Brain microvascular endothelial cell (primary cell): ENCODE measurements at regions not wholly inside any gene's neighbourhood (a gene's known extent, or its start where the extent isn't known, plus 50 kb on each side); places are given as distances from the start of the nearest gene placed in this dataset.

ENCODE experiments used
- DNase-seq: peaks from one replicate; pipeline ENCODE4 v3.0.0-alpha.2; 2020
- H3K27ac ChIP-seq: fragments of 250-450 bp; sonication (Bioruptor Pico); 2 replicates; pipeline ENCODE4 v1.5.1; 2020; ENCODE audit warnings: mild to moderate bottlenecking, moderate library complexity
- H3K27me3 ChIP-seq: fragments of 250-450 bp; sonication (Bioruptor Pico); replicated peaks from 2 replicates; pipeline ENCODE4 v1.5.1; 2020; ENCODE audit warnings: mild to moderate bottlenecking
- H3K36me3 ChIP-seq: fragments of 250-450 bp; sonication (Bioruptor Pico); replicated peaks from 2 replicates; pipeline ENCODE4 v1.5.1; 2020; ENCODE audit warnings: mild to moderate bottlenecking
- H3K4me3 ChIP-seq: 2 replicates; pipeline ENCODE4 v1.5.1; 2011; ENCODE audit warnings: low read depth, mild to moderate bottlenecking, control low read depth, low read length, moderate library complexity
- in situ Hi-C: cut with HindIII; loops from 2 replicates; pipeline ENCODE4 v1.10.0; 2017; ENCODE audit warnings: low sequenced_read_pairs, low pct_ligation_motif_present
- TF ChIP-seq, protein P1 (sequence below): IDR thresholded peaks from 2 replicates; pipeline ENCODE4 v1.5.1; 2011; ENCODE audit warnings: low read depth, mild to moderate bottlenecking, moderate library complexity, low read length, control low read depth, inconsistent platforms; ENCODE audit errors: missing control alignments

DNA sequence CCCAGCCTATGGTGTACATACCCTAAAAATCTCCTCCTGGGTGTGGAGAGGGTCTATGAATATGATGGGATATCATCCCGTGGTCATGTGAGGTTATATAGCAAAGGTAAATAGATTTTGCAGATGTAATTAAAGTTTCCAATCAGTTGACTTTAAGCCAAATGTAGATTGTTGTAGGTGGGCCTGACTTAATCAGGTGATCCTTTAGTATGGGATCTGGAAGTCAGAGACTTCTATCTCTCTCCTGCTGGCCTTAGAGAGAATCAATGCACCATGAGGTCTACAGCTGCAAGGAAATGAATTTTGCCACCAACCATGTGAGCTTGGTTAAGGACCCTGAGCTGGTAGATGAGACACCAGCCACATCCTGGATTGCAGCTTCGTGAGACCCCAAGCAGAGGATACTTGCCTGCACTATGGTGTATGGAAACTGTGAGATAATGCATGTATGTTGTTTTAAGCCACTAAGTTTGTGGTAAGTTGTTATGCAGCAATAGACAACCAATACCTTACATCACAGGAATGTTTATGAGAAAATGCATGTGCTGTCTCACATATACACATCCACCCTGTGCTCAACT, 137.1 kb upstream of the SLC6A11 start:
- TF ChIP-seq, protein P1, sequence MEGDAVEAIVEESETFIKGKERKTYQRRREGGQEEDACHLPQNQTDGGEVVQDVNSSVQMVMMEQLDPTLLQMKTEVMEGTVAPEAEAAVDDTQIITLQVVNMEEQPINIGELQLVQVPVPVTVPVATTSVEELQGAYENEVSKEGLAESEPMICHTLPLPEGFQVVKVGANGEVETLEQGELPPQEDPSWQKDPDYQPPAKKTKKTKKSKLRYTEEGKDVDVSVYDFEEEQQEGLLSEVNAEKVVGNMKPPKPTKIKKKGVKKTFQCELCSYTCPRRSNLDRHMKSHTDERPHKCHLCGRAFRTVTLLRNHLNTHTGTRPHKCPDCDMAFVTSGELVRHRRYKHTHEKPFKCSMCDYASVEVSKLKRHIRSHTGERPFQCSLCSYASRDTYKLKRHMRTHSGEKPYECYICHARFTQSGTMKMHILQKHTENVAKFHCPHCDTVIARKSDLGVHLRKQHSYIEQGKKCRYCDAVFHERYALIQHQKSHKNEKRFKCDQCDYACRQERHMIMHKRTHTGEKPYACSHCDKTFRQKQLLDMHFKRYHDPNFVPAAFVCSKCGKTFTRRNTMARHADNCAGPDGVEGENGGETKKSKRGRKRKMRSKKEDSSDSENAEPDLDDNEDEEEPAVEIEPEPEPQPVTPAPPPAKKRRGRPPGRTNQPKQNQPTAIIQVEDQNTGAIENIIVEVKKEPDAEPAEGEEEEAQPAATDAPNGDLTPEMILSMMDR: no peak
- Histone ChIP-seq H3K4me3 (no peak overlapping the region), H3K27ac (no peak overlapping the region), H3K36me3 (no peaks in the 10 kb centered on the region), H3K27me3 (no peaks in the 10 kb centered on the region)
- DNase-seq: no peak
- in situ Hi-C loops: no loop called here

DNA sequence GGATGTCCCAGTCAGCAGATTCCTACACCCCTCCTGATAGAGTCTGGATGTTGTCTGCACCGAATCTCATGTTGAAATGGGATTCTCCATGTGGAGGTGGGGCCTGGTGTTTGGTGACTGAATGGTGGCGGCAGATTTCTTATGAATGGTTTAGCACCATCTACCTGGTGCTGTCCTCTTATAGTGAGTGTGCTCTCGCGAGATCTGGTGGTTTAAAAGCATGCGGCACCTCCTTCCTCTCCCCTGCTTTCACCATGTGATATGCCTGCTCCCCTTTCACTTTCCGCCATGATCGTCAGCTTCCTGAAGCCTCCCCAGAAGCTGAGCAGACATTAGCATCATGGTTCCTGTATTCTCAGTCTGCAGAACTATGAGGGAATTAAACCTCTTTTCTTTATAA, 135.2 kb upstream of the SLC6A11 start:
- no peak overlapping the region for H3K4me3 ChIP-seq
- in situ Hi-C loops: no loop called here
- no peaks in the 10 kb centered on the region for H3K36me3 ChIP-seq
- TF ChIP-seq, protein P1: no peak
- no peak for DNase-seq
- no peak overlapping the region for H3K27ac ChIP-seq
- no peaks in the 10 kb centered on the region for H3K27me3 ChIP-seq

DNA sequence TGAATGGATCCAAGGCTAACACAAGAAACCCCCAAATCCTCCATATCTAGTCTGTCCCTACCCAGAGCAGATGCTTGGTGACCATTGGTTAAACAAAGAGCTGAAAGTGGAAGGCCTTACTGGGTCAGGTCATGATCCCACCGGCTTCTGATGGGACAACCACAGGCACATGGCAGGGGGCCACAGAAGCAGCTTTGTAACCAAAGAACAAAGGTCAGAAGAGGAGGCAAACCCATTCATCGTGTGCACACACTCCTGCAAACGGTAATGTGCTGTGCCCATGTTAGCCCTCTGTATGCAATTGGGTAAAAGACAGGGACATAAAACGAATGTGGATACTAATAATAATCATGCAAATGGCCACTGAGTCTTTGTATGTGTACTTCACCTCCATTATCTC, 133.3 kb upstream of the SLC6A11 start:
- TF ChIP-seq, protein P1: no peak
- no peak overlapping the region for H3K4me3 ChIP-seq
- H3K27ac ChIP-seq: no peak overlapping the region
- no peaks in the 10 kb centered on the region for H3K27me3 ChIP-seq
- H3K36me3 ChIP-seq: no peaks in the 10 kb centered on the region
- in situ Hi-C loops: no loop called here
- DNase-seq: no peak

DNA sequence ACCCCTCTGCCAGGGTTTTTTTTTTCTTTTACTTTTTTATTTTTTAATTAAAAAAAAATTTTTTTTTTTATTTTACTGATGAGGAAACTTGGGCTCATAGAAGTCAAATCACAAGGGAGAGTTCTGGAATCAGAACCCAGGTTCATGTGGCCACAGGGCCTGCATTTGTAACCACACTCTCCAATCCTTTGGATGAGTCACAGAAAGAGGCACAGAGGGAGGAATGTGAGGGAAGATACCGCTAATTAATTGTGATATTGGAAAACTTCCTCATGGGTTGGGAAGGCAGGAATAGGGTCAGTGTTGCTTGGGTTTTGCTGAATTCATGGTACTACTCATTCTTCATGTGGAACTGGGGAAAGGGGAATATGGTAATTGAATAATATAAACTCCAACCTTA, 132.9 kb upstream of the SLC6A11 start:
- Histone ChIP-seq H3K27ac (no peak overlapping the region), H3K36me3 (no peaks in the 10 kb centered on the region), H3K4me3 (no peak overlapping the region), H3K27me3 (no peaks in the 10 kb centered on the region)
- TF ChIP-seq, protein P1: no peak
- DNase-seq: no peak
- in situ Hi-C loops: no loop called here

DNA sequence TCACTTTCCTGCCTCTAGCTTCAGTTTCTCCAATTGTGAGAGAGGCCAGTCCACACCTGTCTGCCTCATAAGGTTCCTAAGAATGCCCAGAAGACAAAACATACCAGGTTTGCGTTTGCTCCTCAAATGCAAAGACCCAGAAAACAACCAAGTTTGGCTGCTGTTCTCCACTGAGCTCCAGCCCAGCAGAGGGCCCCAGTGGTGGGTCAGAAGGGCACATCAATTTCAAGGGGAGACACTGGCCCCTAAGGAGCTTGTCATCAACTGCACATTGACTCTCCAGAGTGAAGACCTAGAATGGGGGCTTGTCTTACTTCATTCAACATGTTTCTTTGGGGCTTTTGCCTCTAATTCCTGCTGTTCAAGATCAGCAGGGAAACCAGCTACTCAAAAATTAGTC, 127.9 kb upstream of the SLC6A11 start:
- Histone ChIP-seq H3K27me3 (no peaks in the 10 kb centered on the region), H3K4me3 (no peak overlapping the region), H3K27ac (no peak overlapping the region), H3K36me3 (no peaks in the 10 kb centered on the region)
- no peak for DNase-seq
- TF ChIP-seq, protein P1: no peak
- in situ Hi-C loops: no loop called here

DNA sequence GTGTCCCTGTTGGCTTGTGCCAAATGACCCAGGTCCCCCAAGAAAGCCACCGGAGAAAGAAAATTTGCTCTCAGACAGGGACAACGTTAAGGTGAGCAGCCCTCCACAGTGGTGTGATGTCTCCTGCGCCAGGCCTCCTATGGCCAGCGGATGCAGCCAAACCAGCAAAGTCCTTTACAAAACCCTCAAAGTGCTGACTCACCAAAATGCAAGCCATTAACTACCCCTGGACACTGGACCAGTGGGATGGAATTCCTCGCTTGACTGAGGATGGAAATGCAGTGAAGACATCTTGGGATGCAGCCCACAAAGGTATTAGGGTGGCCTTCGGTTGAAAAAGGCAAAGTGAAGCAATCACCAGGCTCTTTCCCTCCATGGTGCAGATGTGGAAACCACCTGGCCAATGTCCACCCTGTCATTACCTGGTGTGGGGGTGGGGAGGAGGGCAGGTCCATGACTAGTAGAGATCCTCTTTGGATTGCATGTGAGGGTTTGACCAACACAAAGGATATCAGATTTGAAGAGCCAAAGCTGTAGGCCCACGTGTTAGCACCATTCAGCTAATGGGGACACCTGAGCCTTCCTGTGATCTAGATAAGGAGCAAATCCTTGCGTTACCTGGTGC, 127.4 kb upstream of the SLC6A11 start:
- no peak overlapping the region for H3K27ac ChIP-seq
- TF ChIP-seq, protein P1: no peak
- in situ Hi-C loops: no loop called here
- DNase-seq: no peak
- no peaks in the 10 kb centered on the region for H3K36me3 ChIP-seq
- no peak overlapping the region for H3K4me3 ChIP-seq
- no peaks in the 10 kb centered on the region for H3K27me3 ChIP-seq
